Skeletal muscle tissue (tissue), 3 donors: ENCODE measurements at regions not wholly inside any gene's neighbourhood (a gene's known extent, or its start where the extent isn't known, plus 50 kb on each side); places are given as distances from the start of the nearest gene placed in this dataset.
"Not testable (repeated sequence)": the region's sequence is repeated elsewhere in the genome, so short reads cannot be mapped to it uniquely, and the experiment has no call there.

Experiments
- H3K27ac ChIP-seq: one replicate; pipeline ENCODE4 v1.7.0; 2013; ENCODE audit warnings: mild to moderate bottlenecking, low read depth, low read length, inconsistent platforms
- H3K27me3 ChIP-seq, 3 donors: one replicate each; pipeline ENCODE4 v1.7.0; 2013; ENCODE audit warnings: low read length in 3 of 3; ENCODE audit not compliant: control insufficient read depth in 3 of 3, insufficient read depth in 3 of 3
- H3K36me3 ChIP-seq, 3 donors: one replicate each; pipeline ENCODE4 v1.7.0; 2013; ENCODE audit warnings: low read length in 3 of 3; ENCODE audit not compliant: control insufficient read depth in 3 of 3, insufficient read depth in 3 of 3
- H3K4me1 ChIP-seq, 3 donors: one replicate each; pipeline ENCODE4 v1.7.0; 2013; ENCODE audit warnings: low read length in 3 of 3, mild to moderate bottlenecking in 3 of 3; ENCODE audit not compliant: control insufficient read depth in 3 of 3, insufficient read depth in 3 of 3
- H3K4me3 ChIP-seq, 3 donors: one replicate each; pipeline ENCODE4 v1.7.0; 2013; ENCODE audit warnings: low read length in 3 of 3
- H3K9ac ChIP-seq, 3 donors: one replicate each; pipeline ENCODE4 v1.7.0; 2013; ENCODE audit warnings: low read length in 3 of 3, mild to moderate bottlenecking in 3 of 3, moderate library complexity in 2 of 3, low read depth in 1 of 3
- H3K9me3 ChIP-seq, 3 donors: one replicate each; pipeline ENCODE4 v1.7.0; 2013; ENCODE audit warnings: low read length in 3 of 3; ENCODE audit not compliant: control insufficient read depth in 3 of 3
- donor health status: Osteomylitis.

DNA sequence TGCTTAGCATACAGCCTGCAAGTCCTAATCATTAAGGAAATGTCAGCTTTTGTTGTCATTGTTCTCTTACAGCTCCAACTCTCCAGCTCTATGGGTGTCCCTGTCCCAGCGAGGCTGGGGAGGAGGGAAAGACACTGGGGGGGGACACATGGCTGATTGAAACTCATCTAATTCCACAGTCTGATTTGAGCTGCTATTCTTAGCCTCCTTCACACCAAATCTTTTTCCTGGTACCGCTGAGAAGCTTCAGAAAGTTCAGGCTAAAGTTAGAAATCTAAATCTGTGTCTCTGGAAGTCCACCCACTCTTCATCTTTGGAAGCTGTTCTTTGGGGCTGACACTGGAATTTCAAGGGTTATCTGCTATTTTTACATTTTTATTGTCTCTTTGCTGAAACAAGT is 61.3 kb upstream of the RASGRP1 start:
- Histone ChIP-seq H3K9ac (no peak overlapping the region), H3K4me3 (no peak overlapping the region), H3K36me3 (no peaks in the 10 kb centered on the region), H3K27me3 (peaks cover 0 to 4% (median 0%) of the 10 kb centered on the region in 3 donors), H3K27ac (no peak overlapping the region), H3K4me1 (no peaks in the 10 kb centered on the region), H3K9me3 (no peaks in the 10 kb centered on the region)

DNA sequence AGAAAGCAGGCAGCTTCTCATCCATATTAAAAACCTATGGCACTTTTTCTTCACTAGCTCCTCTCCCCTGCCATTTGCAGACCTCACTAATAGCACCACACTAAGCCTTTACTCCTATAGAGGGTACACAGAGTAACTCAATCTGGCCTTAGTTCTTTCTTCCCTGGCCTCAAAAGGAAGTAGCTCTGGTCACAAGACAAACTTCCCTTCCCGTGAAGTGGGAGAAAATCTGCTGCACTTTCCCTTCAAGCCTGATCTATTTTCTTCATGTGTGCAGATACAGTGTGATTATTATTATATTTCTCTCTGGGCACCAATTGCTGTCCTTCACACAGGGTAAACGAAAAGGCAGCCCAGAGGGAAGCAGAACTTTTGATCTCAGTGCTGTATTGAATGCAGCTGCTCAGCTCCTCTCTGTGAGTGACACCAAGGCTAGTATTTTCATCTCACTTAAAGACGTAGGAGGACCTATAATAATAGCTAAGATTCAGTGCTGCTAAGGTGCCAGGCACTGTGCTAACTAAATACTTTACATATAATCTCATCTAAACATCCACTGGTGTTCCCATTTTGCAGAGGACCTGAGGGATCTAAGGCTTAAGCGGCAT is 61.9 kb upstream of the RASGRP1 start:
- H3K9me3 ChIP-seq = no peaks in the 10 kb centered on the region
- peaks cover 0 to 4% (median 0%) of the 10 kb centered on the region in 3 donors for H3K27me3 ChIP-seq
- H3K27ac ChIP-seq = no peak overlapping the region
- H3K4me1 ChIP-seq = no peaks in the 10 kb centered on the region
- no peaks in the 10 kb centered on the region for H3K36me3 ChIP-seq
- no peak overlapping the region for H3K4me3 ChIP-seq
- no peak overlapping the region for H3K9ac ChIP-seq

DNA sequence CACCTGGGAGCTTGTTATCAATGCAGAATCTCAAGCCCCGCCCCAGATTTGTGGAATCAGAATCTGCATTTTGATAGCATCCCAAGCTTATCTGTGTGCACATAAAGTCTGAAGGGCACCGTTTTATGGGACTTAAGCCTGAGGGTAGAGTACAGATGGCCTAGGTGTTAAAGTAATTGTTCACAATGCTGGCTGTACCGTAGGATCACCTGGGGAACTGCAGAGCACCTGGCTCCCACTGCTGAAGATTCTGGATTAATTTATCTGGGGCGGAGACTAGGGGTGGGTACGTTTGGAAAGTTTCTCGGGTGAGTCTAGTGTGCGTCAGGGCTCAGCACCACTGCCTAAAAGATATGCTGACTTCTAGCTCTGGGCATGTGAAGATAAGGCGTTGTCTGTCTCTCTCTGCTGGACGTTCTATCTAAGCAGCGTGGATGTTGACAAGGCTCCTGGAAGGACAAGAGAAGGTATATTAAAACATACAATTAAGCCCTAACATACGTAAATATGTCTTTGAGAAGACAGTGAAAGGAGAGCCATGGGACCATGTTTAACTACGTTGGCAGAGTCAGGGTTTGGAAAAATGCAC is 63.2 kb upstream of the RASGRP1 start:
- Histone ChIP-seq H3K4me3 (no peak overlapping the region), H3K27ac (no peak overlapping the region), H3K9me3 (no peaks in the 10 kb centered on the region), H3K36me3 (no peaks in the 10 kb centered on the region), H3K9ac (no peak overlapping the region), H3K4me1 (no peaks in the 10 kb centered on the region), H3K27me3 (peaks cover 0 to 4% (median 0%) of the 10 kb centered on the region in 3 donors)

DNA sequence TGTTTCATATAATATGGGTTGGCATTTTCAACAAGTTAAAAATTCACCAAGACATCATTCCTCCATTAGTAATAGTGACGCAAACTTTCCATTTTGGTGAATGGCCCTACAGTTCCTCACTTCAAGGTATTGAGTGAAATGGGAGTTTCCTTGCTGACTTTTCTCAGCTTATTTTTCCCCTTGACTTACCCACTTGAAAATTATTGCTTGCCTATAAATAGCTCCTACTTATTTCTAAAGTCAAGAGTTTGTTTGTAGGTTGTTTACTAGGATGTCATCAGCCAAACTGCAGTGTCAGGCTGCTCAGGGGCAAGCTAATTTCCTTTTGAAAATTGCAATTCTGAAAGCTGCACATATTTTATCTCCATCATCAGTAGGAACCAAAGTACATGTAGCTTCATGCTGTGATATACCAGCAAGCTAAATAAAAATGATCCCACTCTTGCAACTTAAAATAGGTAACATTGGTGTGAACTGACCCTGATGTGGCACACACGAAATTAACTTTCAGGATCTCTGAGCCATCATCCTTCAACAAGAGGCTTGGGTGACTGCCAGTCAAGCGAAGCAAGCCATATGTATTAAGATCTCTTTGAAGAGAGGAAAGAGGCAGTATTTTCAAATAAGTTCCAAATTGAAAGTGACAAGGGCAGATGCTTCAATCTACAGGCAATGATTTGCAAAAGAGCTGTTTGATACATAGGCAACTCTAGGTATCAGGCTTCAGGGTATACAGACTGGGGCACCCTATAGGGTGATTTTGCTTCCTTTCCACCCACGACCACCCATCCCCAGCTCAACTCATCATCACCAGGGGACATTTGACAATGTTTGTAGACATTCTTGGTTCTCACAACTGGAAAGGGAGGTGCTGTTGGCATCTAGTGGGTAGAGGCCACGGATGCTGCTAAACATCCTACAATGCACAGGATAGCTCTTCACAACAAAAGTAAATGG is 66.8 kb upstream of the RASGRP1 start:
- Histone ChIP-seq H3K27ac (no peak overlapping the region), H3K27me3 (peaks cover 0 to 2% (median 0%) of the 10 kb centered on the region in 3 donors), H3K4me3 (no peak overlapping the region), H3K36me3 (no peaks in the 10 kb centered on the region), H3K4me1 (no peaks in the 10 kb centered on the region), H3K9me3 (no peaks in the 10 kb centered on the region), H3K9ac (no peak overlapping the region)

DNA sequence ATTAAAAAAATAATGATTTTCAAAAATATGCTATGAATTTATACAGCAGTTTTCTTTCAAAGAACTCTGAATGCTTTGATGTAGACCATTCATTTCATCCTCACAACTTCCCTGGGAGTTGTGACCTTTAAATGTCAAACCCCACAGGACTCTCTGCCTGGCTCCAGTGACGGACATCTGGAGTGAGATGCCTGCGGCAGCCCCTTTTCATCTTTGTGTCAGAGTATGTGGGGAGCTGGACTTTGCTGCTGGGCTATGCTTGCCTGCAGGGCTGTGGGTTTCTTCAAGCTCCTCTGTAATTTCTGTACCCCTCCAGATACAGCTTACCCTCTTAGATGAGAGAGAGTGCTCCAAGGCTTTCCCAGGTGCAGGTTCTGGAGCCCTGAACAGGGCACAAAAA is 70.6 kb upstream of the RASGRP1 start:
- Histone ChIP-seq H3K4me3 (no peak overlapping the region), H3K9me3 (no peaks in the 10 kb centered on the region), H3K36me3 (no peaks in the 10 kb centered on the region), H3K4me1 (no peaks in the 10 kb centered on the region), H3K27me3 (no peaks in the 10 kb centered on the region), H3K27ac (no peak overlapping the region), H3K9ac (no peak overlapping the region)

DNA sequence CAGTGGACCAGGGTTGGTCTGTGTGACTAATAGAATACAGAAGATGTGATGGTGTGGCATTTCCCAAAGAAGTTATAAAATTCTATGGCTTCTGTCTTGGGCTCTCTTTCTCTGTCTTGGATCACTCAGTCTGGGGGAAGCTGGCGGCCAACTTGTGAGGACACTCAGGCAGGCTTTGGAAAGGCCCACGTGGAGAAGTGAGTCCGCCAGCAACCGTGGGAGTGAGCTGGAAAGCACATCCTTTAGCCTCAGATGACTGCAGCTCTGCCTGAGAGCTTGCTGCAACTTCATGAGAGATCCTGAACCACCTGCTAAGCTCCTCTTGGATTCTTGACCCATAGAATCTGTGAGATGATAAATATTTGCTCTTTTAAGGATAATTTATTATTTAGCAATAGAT is 72.0 kb upstream of the RASGRP1 start:
- Histone ChIP-seq H3K4me3 (no peak overlapping the region), H3K27me3 (no peaks in the 10 kb centered on the region), H3K4me1 (no peaks in the 10 kb centered on the region), H3K27ac (no peak overlapping the region), H3K9me3 (no peaks in the 10 kb centered on the region), H3K9ac (no peak overlapping the region), H3K36me3 (no peaks in the 10 kb centered on the region)

DNA sequence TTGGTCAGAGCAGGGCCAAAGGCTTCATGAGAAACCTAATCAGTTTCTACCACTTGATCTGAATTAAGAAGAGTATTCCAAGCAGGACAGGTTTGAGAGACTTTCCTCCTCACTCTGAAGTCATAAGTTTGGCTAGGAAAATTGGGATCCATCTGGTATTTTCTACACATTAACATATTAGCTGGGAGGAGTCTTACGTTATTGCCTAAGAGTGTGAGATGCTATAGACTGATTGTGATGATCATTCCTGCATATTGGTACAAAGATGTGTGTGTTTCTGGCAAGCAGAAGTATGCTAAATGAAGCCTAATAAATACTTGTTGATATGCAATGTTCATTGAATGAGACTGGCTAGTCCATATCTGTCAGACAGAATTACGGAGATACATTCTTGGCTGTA is 73.5 kb upstream of the RASGRP1 start:
- H3K27me3 ChIP-seq = no peaks in the 10 kb centered on the region
- no peaks in the 10 kb centered on the region for H3K4me1 ChIP-seq
- no peaks in the 10 kb centered on the region for H3K9me3 ChIP-seq

DNA sequence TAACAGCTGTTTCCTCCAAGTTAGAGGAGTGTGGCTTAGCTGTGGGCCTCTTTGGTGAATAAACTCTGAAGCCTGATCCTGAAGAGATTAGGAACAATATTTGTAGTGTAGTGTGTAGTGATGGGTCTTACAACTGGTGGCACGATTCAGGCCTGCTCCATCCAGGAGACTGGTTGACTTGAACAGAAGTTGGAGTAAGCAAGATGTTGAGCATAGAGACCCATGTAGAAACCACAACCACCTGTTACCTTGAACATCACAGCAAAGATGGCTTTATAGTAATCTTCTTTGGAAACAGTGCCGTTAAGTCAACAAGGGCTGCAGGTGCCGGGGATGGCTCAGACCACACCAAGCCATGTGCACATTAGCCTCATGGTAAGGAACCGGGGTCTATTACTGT is 74.2 kb upstream of the RASGRP1 start:
- no peaks in the 10 kb centered on the region for H3K27me3 ChIP-seq
- no peaks in the 10 kb centered on the region for H3K4me1 ChIP-seq
- H3K9me3 ChIP-seq = no peaks in the 10 kb centered on the region
- no peak overlapping the region for H3K4me3 ChIP-seq
- H3K9ac ChIP-seq = no peak overlapping the region
- H3K27ac ChIP-seq = no peak overlapping the region
- no peaks in the 10 kb centered on the region for H3K36me3 ChIP-seq

More for the DNA sequence above, 73.5 kb upstream of the RASGRP1 start:
- Histone ChIP-seq H3K9ac (no peak overlapping the region), H3K36me3 (no peaks in the 10 kb centered on the region), H3K4me3 (no peak overlapping the region), H3K27ac (no peak overlapping the region)

DNA sequence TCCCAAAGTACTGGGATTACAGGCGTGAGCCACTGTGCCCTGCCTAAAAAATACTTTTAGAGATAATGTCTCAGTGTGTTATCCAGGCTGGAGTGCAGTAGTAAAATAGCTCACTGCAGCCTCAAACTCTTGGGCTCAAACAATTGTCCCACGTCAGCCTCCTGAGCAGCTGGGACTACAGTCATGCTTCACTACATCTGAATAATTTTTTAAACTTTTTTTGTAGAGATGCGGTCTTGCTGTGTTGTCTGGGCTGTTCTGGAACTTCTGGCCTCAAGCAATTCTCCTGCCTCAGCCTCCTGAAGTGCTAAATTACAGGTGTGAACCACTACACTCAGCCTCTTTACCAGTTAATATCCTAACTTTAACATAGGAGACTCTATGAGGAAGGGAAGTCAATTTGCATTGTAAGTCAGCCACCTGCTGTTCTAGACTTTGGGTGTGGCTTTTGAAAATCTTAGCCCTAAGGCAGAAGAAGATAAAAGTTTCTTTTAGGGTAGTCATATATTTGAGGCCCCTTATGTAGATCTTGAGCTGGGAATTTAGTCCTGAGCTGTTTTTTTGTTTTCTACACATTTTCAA is 78.2 kb upstream of the RASGRP1 start:
- H3K4me3 ChIP-seq = no peak overlapping the region
- no peaks in the 10 kb centered on the region for H3K27me3 ChIP-seq
- no peak overlapping the region for H3K27ac ChIP-seq
- no peaks in the 10 kb centered on the region for H3K9me3 ChIP-seq
- no peaks in the 10 kb centered on the region for H3K4me1 ChIP-seq
- H3K36me3 ChIP-seq = no peaks in the 10 kb centered on the region
- no peak overlapping the region for H3K9ac ChIP-seq

DNA sequence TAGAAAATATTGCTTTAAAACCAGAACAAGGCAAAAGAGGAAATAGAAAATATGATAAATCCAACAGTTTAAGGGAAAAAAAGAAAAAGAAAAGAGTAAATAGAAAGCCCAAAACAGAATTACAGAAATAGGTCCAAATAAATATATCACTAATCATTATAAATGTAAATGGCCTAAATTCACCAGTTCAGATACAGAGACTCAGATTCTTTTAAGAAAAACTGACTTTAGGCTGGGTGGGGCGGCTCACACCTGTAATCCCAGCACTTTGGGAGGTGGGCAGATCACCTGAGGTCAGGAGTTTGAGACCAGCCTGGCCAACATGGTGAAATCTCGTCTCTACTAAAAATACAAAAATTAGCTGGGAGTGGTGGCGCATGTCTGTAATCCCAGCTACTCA is 79.7 kb upstream of the RASGRP1 start:
- not testable (repeated sequence) for H3K4me1 ChIP-seq, H3K36me3 ChIP-seq, H3K9ac ChIP-seq, H3K9me3 ChIP-seq, H3K27me3 ChIP-seq, H3K27ac ChIP-seq, H3K4me3 ChIP-seq
